Ectodermal cell (in vitro differentiated cells): ENCODE measurements at regions not wholly inside any gene's neighbourhood (a gene's known extent, or its start where the extent isn't known, plus 50 kb on each side); places are given as distances from the start of the nearest gene placed in this dataset.

Source experiments
- H3K27ac ChIP-seq: 2 replicates; pipeline ENCODE4 v1.7.0; 2013; ENCODE audit warnings: mild to moderate bottlenecking, low read depth, low read length; ENCODE audit not compliant: insufficient read depth, poor library complexity, severe bottlenecking
- H3K27me3 ChIP-seq: 2 replicates; pipeline ENCODE4 v1.7.0; 2013; ENCODE audit warnings: mild to moderate bottlenecking, low read length; ENCODE audit not compliant: insufficient read depth, control insufficient read depth, poor library complexity, severe bottlenecking
- H3K36me3 ChIP-seq: one replicate; pipeline ENCODE4 v1.7.0; 2013; ENCODE audit warnings: low read length; ENCODE audit not compliant: control insufficient read depth, insufficient read depth
- H3K4me1 ChIP-seq: one replicate; pipeline ENCODE4 v1.7.0; 2013; ENCODE audit warnings: low read length; ENCODE audit not compliant: control insufficient read depth, insufficient read depth
- H3K4me3 ChIP-seq: 2 replicates; pipeline ENCODE4 v1.7.0; 2013; ENCODE audit warnings: low read depth, low read length, control low read depth; ENCODE audit not compliant: insufficient read depth
- H3K9me3 ChIP-seq: 2 replicates; pipeline ENCODE4 v1.7.0; 2013; ENCODE audit warnings: mild to moderate bottlenecking, low read length, moderate library complexity; ENCODE audit not compliant: control insufficient read depth
- WGBS, 2 experiments: methylation state at CpG; one replicate each; pipeline ENCODE4 v1.1.7; 2013; ENCODE audit warnings: missing lambda C conversion rate in 2 of 2; 5-methylcytosine and 5-hydroxymethylcytosine counted together

- WGBS, 2 experiments = 87 to 94% methylated on average over 4 to 5 of the region's 5 CpGs
These were observed 259.5 kb upstream of the ARRDC3 start for GRCh38 chr5:91642581-91642980.

GRCh38 chr5:91641730-91642350 lies 258.7 kb upstream of the ARRDC3 start:
- 33% methylated on average over 1 of the region's 2 CpGs; no CpG with 5 or more reads in 1 of the 2 experiments for WGBS, 2 experiments
- H3K9me3 ChIP-seq = no peaks in the 10 kb centered on the region

More at GRCh38 chr5:91642581-91642980, 259.5 kb upstream of the ARRDC3 start:
- Histone ChIP-seq H3K27me3 (no peaks in the 10 kb centered on the region), H3K27ac (no peak overlapping the region), H3K4me3 (no peak overlapping the region), H3K4me1 (no peaks in the 10 kb centered on the region), H3K36me3 (no peaks in the 10 kb centered on the region), H3K9me3 (no peaks in the 10 kb centered on the region)

DNA sequence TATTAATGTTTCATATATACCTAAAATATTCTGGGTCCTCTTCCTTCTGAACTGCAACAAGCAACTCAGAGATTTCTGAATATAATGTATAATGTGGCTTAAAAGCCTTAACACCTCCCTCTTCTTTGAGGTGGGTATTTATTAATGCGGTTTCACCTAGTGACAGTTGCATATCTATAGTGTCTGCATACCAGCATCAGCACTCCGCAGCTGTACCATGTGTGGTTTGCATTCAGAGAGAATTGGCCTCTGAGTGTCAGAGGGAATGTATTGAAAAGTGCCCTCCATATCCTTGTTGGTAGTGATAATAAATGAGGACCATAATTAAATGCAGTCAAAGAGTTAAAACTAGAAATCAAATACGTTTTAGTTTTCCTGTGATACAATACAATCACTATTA lies 256.6 kb upstream of the ARRDC3 start:
- WGBS, 2 experiments = 34 to 45% methylated on average over 2 of the region's 3 CpGs
- H3K36me3 ChIP-seq = no peaks in the 10 kb centered on the region

More at GRCh38 chr5:91641730-91642350, 258.7 kb upstream of the ARRDC3 start:
- no peaks in the 10 kb centered on the region for H3K4me1 ChIP-seq
- no peak overlapping the region for H3K27ac ChIP-seq
- H3K36me3 ChIP-seq = no peaks in the 10 kb centered on the region
- no peak overlapping the region for H3K4me3 ChIP-seq
- no peaks in the 10 kb centered on the region for H3K27me3 ChIP-seq

DNA sequence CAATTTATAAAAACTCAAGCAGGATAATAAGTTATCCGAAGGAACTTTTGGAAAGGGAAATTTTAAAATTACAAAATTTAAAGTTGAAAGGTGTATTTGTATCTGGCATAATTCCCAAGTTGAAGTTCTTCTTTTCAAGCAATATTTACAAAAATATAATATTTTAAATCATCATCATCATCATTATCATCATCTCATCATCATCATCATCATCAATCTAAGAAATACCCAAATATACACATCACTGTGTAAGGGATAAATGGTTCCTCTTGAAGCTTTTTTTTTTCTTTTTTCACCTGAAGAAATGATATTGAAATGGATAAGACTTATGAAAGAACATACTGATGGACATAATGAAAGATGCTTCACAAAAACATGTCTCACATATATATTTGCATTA lies 254.9 kb upstream of the ARRDC3 start:
- Histone ChIP-seq H3K27me3 (no peaks in the 10 kb centered on the region), H3K9me3 (no peaks in the 10 kb centered on the region), H3K4me3 (no peak overlapping the region), H3K36me3 (no peaks in the 10 kb centered on the region), H3K4me1 (no peaks in the 10 kb centered on the region), H3K27ac (no peak overlapping the region)
- 86% methylated on average over 1 of the region's 1 CpG; no CpG with 5 or more reads in 1 of the 2 experiments for WGBS, 2 experiments

More for the DNA sequence above, 256.6 kb upstream of the ARRDC3 start:
- Histone ChIP-seq H3K27me3 (no peaks in the 10 kb centered on the region), H3K4me3 (no peak overlapping the region), H3K27ac (no peak overlapping the region), H3K9me3 (no peaks in the 10 kb centered on the region), H3K4me1 (no peaks in the 10 kb centered on the region)

GRCh38 chr5:91635950-91636734 lies 253.0 kb upstream of the ARRDC3 start:
- no peak overlapping the region for H3K4me3 ChIP-seq
- no peaks in the 10 kb centered on the region for H3K9me3 ChIP-seq
- 93 to 97% methylated on average over 4 of the region's 4 CpGs for WGBS, 2 experiments
- no peaks in the 10 kb centered on the region for H3K27me3 ChIP-seq
- no peak overlapping the region for H3K27ac ChIP-seq
- no peaks in the 10 kb centered on the region for H3K4me1 ChIP-seq
- no peaks in the 10 kb centered on the region for H3K36me3 ChIP-seq

GRCh38 chr5:91632871-91633270 lies 249.8 kb upstream of the ARRDC3 start:
- H3K9me3 ChIP-seq = no peaks in the 10 kb centered on the region
- no peaks in the 10 kb centered on the region for H3K27me3 ChIP-seq
- no peaks in the 10 kb centered on the region for H3K4me1 ChIP-seq
- H3K27ac ChIP-seq = no peak overlapping the region
- H3K36me3 ChIP-seq = no peaks in the 10 kb centered on the region
- H3K4me3 ChIP-seq = no peak overlapping the region
- 56 to 61% methylated on average over 1 of the region's 1 CpG for WGBS, 2 experiments

DNA sequence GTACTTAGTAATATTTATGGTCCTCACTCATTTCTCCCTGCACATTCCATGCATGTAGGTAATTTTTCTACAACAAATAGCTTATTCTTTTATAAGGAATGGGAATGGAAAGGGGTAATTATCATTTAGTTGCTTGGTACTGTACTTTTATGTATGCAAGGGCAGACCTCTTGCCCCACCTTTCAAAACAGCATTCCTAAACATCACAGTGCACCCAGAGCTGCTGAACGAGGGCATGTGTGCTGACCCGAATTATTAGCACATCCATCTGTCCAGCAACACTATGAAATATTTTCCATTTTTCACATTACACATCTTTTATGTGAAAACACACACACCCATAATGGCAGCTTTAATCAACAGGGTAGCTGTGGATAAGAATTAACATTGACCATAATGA lies 228.6 kb upstream of the ARRDC3 start:
- H3K4me1 ChIP-seq = no peaks in the 10 kb centered on the region
- WGBS, 2 experiments = 90 to 96% methylated on average over 2 of the region's 2 CpGs

DNA sequence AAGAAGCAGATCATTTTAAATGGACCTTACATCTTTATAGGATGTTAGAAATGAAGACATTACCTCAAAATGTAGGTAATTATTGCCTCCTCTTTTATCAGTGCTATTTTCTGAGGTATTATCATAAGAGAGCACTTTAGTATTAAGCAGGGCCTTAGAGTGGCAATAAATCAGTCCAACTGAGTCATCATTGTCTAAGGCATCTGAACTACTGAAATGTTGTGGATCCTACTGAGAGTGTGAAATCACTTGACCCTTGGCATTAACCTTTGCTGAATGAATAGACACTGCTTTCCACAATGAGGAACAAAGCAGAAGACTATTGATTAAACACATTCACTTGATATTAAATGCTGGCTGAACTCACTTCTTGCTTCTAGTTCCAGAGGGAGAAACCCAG lies 224.6 kb upstream of the ARRDC3 start:
- Histone ChIP-seq H3K27me3 (no peaks in the 10 kb centered on the region), H3K27ac (no peak overlapping the region), H3K36me3 (no peaks in the 10 kb centered on the region), H3K4me3 (no peak overlapping the region), H3K9me3 (no peaks in the 10 kb centered on the region), H3K4me1 (no peaks in the 10 kb centered on the region)

More for the DNA sequence above, 228.6 kb upstream of the ARRDC3 start:
- no peak overlapping the region for H3K4me3 ChIP-seq
- H3K27me3 ChIP-seq = no peaks in the 10 kb centered on the region
- no peaks in the 10 kb centered on the region for H3K36me3 ChIP-seq
- H3K9me3 ChIP-seq = no peaks in the 10 kb centered on the region
- no peak overlapping the region for H3K27ac ChIP-seq

GRCh38 chr5:91599863-91600262 lies 216.7 kb upstream of the ARRDC3 start:
- Histone ChIP-seq H3K4me1 (no peaks in the 10 kb centered on the region), H3K36me3 (no peaks in the 10 kb centered on the region), H3K27ac (no peak overlapping the region), H3K4me3 (no peak overlapping the region), H3K9me3 (no peaks in the 10 kb centered on the region), H3K27me3 (no peaks in the 10 kb centered on the region)
- WGBS, 2 experiments = 91 to 97% methylated on average over 5 of the region's 5 CpGs

- Histone ChIP-seq H3K4me3 (no peak overlapping the region), H3K4me1 (no peaks in the 10 kb centered on the region), H3K27ac (no peak overlapping the region), H3K9me3 (no peaks in the 10 kb centered on the region), H3K27me3 (no peaks in the 10 kb centered on the region), H3K36me3 (no peaks in the 10 kb centered on the region)
- 91 to 100% methylated on average over 2 of the region's 2 CpGs for WGBS, 2 experiments
These were observed 215.1 kb upstream of the ARRDC3 start for GRCh38 chr5:91598216-91598615.
